GM10248 (cell line): ENCODE measurements at regions not wholly inside any gene's neighbourhood (a gene's known extent, or its start where the extent isn't known, plus 50 kb on each side); places are given as distances from the start of the nearest gene placed in this dataset.

ENCODE experiments used
- CTCF ChIA-PET: fragments of 300-600 bp; sonication (Branson Sonifier 250); formaldehyde crosslinking; extraction: SDS; loops from one replicate; lab custom pipeline; 2021; ENCODE audit warnings: antibody characterized with exemption; lab: Yijun Ruan, JAX
- POLR2A ChIA-PET: fragments of 350-650 bp; sonication (Branson Sonifier 250); formaldehyde crosslinking; extraction: SDS; loops from one replicate; lab custom pipeline; 2020; ENCODE audit warnings: antibody characterized with exemption; lab: Yijun Ruan, JAX
- DNase-seq: peaks from one replicate; pipeline ENCODE4 v3.0.0; 2012; ENCODE audit errors: extremely low spot score
- TF ChIP-seq, protein P1 (sequence below): IDR thresholded peaks from 2 replicates; pipeline ENCODE4 v1.5.1; 2012; ENCODE audit warnings: mild to moderate bottlenecking, low read depth; ENCODE audit errors: extremely low read depth, missing control alignments, control extremely low read depth

DNA sequence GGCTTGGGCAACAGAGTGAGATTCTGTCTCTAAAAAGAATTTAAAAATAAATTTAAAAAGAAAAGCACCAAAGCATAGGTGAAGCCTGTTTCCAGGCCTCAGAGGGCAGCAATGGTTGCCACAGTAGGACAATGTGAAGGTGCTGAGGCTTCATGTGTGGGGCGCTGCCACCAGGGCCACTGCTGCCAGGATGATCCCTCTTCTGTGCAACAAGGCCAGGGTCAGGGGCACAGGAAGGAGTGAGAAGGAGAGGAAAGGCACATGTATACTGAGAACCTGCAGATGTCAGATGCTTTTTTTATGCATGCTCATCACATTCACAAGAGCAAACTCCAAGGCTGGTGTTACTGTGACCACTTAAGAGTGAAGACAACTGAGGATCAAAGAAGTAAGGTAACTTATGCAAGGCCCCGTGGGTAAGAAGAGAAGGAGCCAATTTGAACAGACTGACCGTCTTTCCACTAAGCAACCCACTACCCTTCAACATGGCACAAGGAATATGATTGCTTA, 79.7 kb upstream of the ACKR3 start:
- TF ChIP-seq, protein P1, sequence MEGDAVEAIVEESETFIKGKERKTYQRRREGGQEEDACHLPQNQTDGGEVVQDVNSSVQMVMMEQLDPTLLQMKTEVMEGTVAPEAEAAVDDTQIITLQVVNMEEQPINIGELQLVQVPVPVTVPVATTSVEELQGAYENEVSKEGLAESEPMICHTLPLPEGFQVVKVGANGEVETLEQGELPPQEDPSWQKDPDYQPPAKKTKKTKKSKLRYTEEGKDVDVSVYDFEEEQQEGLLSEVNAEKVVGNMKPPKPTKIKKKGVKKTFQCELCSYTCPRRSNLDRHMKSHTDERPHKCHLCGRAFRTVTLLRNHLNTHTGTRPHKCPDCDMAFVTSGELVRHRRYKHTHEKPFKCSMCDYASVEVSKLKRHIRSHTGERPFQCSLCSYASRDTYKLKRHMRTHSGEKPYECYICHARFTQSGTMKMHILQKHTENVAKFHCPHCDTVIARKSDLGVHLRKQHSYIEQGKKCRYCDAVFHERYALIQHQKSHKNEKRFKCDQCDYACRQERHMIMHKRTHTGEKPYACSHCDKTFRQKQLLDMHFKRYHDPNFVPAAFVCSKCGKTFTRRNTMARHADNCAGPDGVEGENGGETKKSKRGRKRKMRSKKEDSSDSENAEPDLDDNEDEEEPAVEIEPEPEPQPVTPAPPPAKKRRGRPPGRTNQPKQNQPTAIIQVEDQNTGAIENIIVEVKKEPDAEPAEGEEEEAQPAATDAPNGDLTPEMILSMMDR, result no peak
- DNase-seq, result no peak
- CTCF ChIA-PET, result no interaction called here
- POLR2A ChIA-PET, result no interaction called here

DNA sequence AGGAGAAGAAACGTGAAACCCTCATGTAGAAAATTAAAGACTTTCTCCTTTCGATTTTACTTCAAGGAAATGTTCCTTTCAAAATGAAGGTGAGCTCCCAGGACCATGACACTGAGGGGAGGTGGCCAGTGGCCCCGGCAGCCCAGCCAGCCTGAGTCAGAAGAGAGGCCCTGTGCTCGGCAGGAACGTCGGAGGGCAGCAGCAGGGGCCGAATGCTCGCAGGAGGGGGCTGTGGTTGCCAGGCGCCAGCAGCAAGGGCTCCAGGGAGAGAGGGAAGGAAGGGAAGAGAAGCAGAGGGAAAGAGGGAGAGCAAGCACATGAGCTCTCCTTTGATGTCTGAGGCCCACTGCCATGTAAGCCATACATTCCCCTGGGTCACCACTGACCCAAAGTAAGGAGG, 73.3 kb upstream of the ACKR3 start:
- ChIA-PET CTCF (no interaction called here), POLR2A (no interaction called here)
- TF ChIP-seq, protein P1, result no peak
- no peak for DNase-seq

DNA sequence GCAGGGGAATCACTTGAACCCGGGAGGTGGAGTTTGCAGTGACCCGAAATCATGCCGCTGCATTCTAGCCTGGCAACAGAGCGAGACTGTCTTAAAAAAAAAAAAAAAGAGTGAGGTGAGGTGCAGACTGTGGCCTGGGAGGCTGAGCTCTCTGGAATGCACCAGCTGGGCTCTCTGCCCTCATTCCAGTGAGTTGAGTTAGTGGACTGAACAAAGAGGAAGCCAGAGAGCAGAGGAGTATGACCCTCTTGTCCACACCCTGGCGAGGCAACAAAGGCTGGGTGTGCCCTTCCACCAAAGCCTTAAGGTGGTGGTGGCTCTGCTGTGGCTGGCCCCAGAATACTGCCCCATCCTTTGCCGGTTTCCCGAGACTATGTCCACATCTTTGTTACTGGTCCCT, 71.3 kb upstream of the ACKR3 start:
- TF ChIP-seq, protein P1, result no peak
- CTCF ChIA-PET, result no interaction called here
- no peak for DNase-seq
- POLR2A ChIA-PET, result no interaction called here

DNA sequence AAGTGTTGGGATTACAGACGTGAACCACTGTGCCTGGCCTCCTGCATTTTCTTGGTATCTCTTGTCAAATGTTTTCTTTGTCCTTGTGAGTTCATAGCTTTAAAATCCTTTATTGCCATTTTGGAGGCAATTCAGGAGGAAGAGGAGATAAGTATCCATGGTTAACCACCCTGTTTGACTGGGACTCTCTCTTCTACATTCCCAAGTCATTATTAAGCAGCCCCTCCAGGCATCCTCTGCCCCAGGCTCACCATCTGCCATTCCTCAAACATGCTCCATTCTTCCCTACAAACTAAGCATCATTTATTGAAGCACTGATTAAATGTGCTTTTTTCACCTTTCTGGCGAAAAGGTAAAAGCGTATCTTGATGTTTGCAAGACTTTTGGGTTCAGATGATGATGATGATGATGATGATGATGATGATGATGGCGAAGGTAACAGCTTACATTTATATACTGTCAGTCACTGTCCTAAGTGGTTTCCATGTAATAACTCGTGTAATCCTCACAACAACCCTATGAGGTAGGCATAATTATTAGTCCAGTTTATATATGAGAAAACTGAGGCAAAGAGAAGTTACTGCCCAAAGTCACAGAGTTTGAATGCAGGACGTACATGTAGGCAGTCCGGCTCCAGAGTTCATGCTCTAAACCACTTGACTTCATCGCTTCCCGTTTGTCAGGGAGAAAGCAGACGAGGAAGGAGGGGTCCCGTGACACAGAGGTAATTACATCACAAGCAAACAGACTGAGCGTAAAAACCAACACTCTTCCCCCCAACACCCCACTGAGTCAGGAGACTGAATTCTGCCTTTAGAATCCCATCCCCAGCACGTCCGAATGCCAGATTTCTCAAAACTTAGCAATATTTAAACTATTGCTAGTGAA, 69.7 kb upstream of the ACKR3 start:
- ChIA-PET CTCF (interaction anchor here (1.3 kb wide), 1 partner anchor 561 kb away, joined by 3 read pairs; no protein-coding TSS in a partner anchor), POLR2A (no interaction called here)
- TF ChIP-seq, protein P1, result no peak
- no peak for DNase-seq

DNA sequence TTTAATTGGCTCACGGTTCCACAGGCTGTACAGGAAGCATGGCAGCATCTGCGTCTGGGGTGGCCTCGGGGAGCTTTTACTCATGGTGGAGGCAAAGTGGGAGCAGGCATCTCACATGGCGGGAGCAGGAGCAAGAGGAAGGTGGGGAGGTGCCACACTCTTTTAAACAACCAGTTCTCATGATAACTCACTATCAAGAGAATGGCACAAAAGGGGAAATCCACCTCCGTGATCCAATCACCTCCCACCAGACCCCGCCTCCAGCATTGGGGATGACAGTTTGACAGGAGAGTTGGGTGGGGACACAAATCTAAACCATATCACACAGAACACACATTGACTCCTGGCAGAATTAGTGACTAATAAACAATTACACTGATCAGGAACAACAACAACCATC, 68.6 kb upstream of the ACKR3 start:
- CTCF ChIA-PET, result interaction anchor here (1.0 to 1.3 kb wide), 3 partner anchors 10 to 560 kb away, joined by 3 to 5 read pairs (median 3); no protein-coding TSS in a partner anchor
- DNase-seq, result no peak
- POLR2A ChIA-PET, result no interaction called here
- TF ChIP-seq, protein P1, result no peak

DNA sequence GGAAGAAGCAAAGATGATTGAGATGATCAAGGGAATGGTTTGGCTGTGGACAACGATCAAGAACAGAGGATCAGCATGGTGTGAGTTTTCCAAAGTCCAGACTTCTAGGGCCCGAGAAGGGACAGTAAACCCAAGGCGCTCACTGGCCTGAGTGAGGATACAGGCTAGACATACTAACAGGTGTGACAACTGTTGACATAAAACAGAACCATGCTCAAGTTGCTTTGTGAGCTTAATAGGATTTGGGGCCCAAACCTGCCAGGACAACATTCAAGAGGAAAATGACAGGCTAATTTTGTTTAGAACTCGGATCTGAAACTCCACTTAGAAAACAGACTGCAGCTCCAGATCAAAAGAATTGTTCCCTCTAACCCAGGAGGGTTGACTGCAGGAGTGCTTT, 68.1 kb upstream of the ACKR3 start:
- TF ChIP-seq, protein P1, result no peak
- DNase-seq, result no peak
- POLR2A ChIA-PET, result no interaction called here
- CTCF ChIA-PET, result interaction anchor here (1.0 to 1.3 kb wide), 2 partner anchors 9 to 11 kb away, joined by 3 to 5 read pairs; no protein-coding TSS in a partner anchor
